ENCODE measurements at regions not wholly inside any gene's neighbourhood (a gene's known extent, or its start where the extent isn't known, plus 50 kb on each side); places are given as distances from the start of the nearest gene placed in this dataset.
A peak's percentile ranks its signal among the peaks of the same experiment; 100 is the strongest.

DNA sequence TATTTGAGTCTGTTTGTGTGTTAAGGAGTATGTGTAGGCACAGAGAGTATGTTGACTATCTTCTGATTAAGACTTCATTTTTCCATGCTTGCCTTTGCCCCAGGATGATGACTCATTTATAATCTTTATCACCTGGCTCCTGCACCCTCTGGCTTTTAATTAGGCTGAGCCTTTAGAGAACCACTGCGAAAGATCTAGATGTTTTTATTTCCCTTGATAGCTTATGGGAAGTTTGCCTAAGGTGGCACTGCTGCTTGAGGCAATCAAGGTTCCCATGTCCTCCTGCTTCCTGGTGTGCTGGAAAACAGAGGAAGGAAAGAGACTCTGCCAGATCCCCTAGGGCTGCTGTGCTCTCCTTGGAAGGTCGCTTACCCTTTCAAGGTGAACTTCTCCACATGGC lies 114.6 kb downstream of the ARL4A start:
- Histone ChIP-seq H3K4me1 (no peaks in the 10 kb centered on the region), H3K27ac (no peak overlapping the region), H3K9me3 (no peaks in the 10 kb centered on the region), H3K4me3 (no peak overlapping the region), H3K27me3 (ENCODE audit: low read depth) (no peaks in the 10 kb centered on the region), H3K36me3 (no peaks in the 10 kb centered on the region)
- ATAC-seq, result no peak
- no peak for DNase-seq
- intact Hi-C loops (cut with DNase I), result no loop called here
- no peak for TF ChIP-seq CTCF (IDR thresholded peaks at IDR 0.05)

DNA sequence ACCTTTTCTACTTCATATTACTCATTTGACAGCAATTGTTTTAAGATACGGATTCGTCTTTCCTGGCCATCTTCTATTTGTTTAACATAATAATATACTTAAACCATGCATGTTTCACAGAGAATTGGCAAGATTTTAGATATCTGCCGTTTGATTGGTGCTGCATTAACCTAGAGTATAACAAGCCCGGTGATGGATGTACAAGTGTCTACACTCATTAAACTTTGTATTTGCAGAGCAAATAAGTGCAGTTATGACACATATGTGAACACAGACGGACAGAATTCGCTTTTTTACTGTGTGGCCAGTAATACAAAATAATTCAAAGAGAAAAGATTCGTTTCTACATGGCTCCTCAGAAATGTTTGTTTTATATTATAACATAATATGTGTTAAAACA lies 116.1 kb downstream of the ARL4A start:
- Histone ChIP-seq H3K4me3 (no peak overlapping the region), H3K27ac (no peak overlapping the region), H3K9me3 (no peaks in the 10 kb centered on the region), H3K36me3 (no peaks in the 10 kb centered on the region), H3K4me1 (no peaks in the 10 kb centered on the region), H3K27me3 (ENCODE audit: low read depth) (no peaks in the 10 kb centered on the region)
- intact Hi-C loops (cut with DNase I), result no loop called here
- TF ChIP-seq CTCF (IDR thresholded peaks at IDR 0.05), result no peak
- ATAC-seq, result no peak
- DNase-seq, result no peak

DNA sequence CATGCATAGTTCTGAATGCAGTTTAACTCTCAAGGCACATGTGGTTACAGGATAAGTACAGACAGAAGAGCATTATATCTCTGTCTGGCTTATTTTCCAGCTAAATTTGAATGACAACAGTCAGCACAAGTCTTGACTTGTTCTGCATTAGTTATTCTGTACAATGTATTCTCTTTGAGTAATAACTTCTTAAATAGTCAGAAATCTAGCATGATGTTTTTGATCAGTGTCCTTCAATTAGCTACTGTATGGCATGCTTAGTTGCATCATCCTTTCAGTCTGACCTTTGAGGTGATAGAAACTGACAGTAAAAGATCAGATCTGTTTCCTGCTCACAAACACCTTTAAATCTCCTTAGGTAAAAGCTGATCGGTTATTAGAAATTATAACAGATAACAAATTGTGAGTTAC lies 118.1 kb downstream of the ARL4A start:
- intact Hi-C loops (cut with DNase I), result no loop called here
- TF ChIP-seq CTCF (IDR thresholded peaks at IDR 0.05), result no peak
- no peak for ATAC-seq

DNA sequence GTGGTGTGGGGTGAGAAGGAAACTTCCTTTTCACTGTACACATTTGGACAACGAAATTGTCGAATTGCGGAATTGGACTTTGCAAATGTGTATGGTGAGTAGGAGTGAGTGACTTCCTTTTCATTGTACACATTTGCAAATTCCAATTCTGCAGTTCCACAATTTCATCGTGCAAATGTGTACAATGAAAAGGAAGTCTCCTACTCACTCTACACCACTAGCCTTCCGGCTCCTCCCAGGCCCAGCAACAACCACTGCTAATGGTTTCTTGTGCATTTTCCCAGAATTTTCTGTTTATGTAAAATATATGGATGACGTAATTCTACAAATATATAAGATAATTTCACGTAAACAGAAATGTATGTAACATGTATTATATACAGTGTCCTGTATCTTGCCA lies 118.5 kb downstream of the ARL4A start:
- Histone ChIP-seq H3K27ac (no peak overlapping the region), H3K9me3 (no peaks in the 10 kb centered on the region), H3K4me1 (no peaks in the 10 kb centered on the region), H3K27me3 (ENCODE audit: low read depth) (no peaks in the 10 kb centered on the region), H3K36me3 (no peaks in the 10 kb centered on the region), H3K4me3 (no peak overlapping the region)
- ATAC-seq (peak; percentile 54 to 72), DNase-seq (peak; percentile 49)
- TF ChIP-seq CTCF (IDR thresholded peaks at IDR 0.05), result no peak
- intact Hi-C loops (cut with DNase I), result no loop called here

More for the DNA sequence above, 118.1 kb downstream of the ARL4A start:
- no peak overlapping the region for H3K4me3 ChIP-seq
- H3K9me3 ChIP-seq, result no peaks in the 10 kb centered on the region
- H3K27ac ChIP-seq, result no peak overlapping the region
- DNase-seq, result no peak
- no peaks in the 10 kb centered on the region for H3K27me3 ChIP-seq (ENCODE audit: low read depth)
- H3K36me3 ChIP-seq, result no peaks in the 10 kb centered on the region
- no peaks in the 10 kb centered on the region for H3K4me1 ChIP-seq

- DNase-seq (no peak), ATAC-seq (no peak)
- H3K27ac ChIP-seq, result no peak overlapping the region
- no peaks in the 10 kb centered on the region for H3K4me1 ChIP-seq
- H3K4me3 ChIP-seq, result no peak overlapping the region
- TF ChIP-seq CTCF (IDR thresholded peaks at IDR 0.05), result no peak
- H3K27me3 ChIP-seq (ENCODE audit: low read depth), result no peaks in the 10 kb centered on the region
- intact Hi-C loops (cut with DNase I), result no loop called here
- H3K36me3 ChIP-seq, result no peaks in the 10 kb centered on the region
- no peaks in the 10 kb centered on the region for H3K9me3 ChIP-seq
These were observed 122.0 kb downstream of the ARL4A start for GRCh38 chr7:12809476-12809875.

- intact Hi-C loops (cut with DNase I), result no loop called here
- DNase-seq, result no peak
- no peak for TF ChIP-seq CTCF (IDR thresholded peaks at IDR 0.05)
- H3K4me3 ChIP-seq, result no peak overlapping the region
- H3K9me3 ChIP-seq, result no peaks in the 10 kb centered on the region
- no peaks in the 10 kb centered on the region for H3K27me3 ChIP-seq (ENCODE audit: low read depth)
- no peak overlapping the region for H3K27ac ChIP-seq
- no peak for ATAC-seq
- no peaks in the 10 kb centered on the region for H3K4me1 ChIP-seq
- no peaks in the 10 kb centered on the region for H3K36me3 ChIP-seq
These were observed 124.7 kb downstream of the ARL4A start for GRCh38 chr7:12812111-12812510.

Measured in lower lobe of right lung (tissue), 2 donors.